Testis (tissue), 2 donors: ENCODE measurements at regions not wholly inside any gene's neighbourhood (a gene's known extent, or its start where the extent isn't known, plus 50 kb on each side); places are given as distances from the start of the nearest gene placed in this dataset.

Source experiments
- POLR2A ChIP-seq: fragments of 450-650 bp; IDR thresholded peaks from one replicate; pipeline ENCODE4 v1.6.1; 2017; ENCODE audit warnings: antibody characterized with exemption, mild to moderate bottlenecking, moderate library complexity
- TF ChIP-seq, protein P1 (sequence below), 3 experiments: fragments of 450-650 bp in 2 of 3; fragments of 200-600 bp in 1 of 3; sonication (generic) in 1 of 3; IDR thresholded peaks; one replicate each; pipeline ENCODE4 v1.5.1; 2016 to 2019; ENCODE audit warnings: antibody characterized with exemption in 3 of 3, mild to moderate bottlenecking in 2 of 3, moderate library complexity in 1 of 3

DNA sequence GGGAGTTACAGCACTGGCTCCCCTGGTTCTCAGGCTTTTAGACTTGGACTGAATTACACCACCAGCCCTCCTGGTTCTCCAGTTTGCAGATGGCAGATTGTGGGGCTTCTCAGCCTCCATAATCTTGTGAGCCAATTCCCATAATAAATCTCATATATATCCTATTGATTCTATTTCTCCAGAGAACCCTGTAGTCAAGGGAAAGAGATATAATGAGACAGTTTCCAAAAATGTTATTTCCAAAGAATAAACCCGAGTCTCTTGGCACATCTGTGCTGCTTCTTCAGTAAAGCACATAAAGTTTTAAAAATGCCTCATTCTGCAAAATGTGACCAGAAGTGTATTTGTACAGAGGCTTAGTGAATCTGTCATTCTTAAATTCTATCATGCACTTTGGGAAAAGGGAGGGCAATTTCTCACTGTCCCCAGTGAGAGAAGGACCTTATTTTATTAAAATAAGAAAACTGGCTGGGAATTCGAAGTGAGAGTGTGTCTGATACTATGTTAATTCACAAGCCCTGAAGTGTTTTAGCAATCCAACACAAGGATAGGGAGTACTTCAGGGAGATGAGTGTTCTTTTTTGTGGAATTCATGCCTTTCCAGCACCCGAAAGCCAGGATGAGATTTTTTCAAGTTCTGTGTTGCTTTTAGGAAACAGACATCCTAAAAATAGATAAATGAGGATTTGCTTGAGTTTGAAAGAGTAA is 282.4 kb upstream of the CHAC2 start:
- TF ChIP-seq, protein P1, sequence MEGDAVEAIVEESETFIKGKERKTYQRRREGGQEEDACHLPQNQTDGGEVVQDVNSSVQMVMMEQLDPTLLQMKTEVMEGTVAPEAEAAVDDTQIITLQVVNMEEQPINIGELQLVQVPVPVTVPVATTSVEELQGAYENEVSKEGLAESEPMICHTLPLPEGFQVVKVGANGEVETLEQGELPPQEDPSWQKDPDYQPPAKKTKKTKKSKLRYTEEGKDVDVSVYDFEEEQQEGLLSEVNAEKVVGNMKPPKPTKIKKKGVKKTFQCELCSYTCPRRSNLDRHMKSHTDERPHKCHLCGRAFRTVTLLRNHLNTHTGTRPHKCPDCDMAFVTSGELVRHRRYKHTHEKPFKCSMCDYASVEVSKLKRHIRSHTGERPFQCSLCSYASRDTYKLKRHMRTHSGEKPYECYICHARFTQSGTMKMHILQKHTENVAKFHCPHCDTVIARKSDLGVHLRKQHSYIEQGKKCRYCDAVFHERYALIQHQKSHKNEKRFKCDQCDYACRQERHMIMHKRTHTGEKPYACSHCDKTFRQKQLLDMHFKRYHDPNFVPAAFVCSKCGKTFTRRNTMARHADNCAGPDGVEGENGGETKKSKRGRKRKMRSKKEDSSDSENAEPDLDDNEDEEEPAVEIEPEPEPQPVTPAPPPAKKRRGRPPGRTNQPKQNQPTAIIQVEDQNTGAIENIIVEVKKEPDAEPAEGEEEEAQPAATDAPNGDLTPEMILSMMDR (IDR thresholded peaks at IDR 0.05) = no peak
- TF ChIP-seq POLR2A = no peak
